KMS-11 (cell line): ENCODE measurements at regions not wholly inside any gene's neighbourhood (a gene's known extent, or its start where the extent isn't known, plus 50 kb on each side); places are given as distances from the start of the nearest gene placed in this dataset.

Experiments
- H2AFZ ChIP-seq: fragments of 200-600 bp; sonication (generic); 2 replicates; pipeline ENCODE4 v1.6.1; 2016; ENCODE audit warnings: antibody characterized with exemption, mixed run types, low read depth
- H3K27ac ChIP-seq: fragments of 200-600 bp; sonication (generic); 2 replicates; pipeline ENCODE4 v1.6.1; 2016; ENCODE audit warnings: mild to moderate bottlenecking, mixed run types
- H3K27me3 ChIP-seq: fragments of 200-600 bp; sonication (generic); 2 replicates; pipeline ENCODE4 v1.6.1; 2017; ENCODE audit warnings: mild to moderate bottlenecking, low read depth, mixed run types, moderate library complexity; ENCODE audit not compliant: insufficient read depth
- H3K36me3 ChIP-seq: fragments of 200-600 bp; sonication (generic); 2 replicates; pipeline ENCODE4 v1.6.1; 2017; ENCODE audit warnings: mild to moderate bottlenecking, mixed run types; ENCODE audit not compliant: insufficient read depth
- H3K4me1 ChIP-seq: fragments of 200-600 bp; sonication (generic); 2 replicates; pipeline ENCODE4 v1.6.1; 2016; ENCODE audit warnings: mild to moderate bottlenecking, low read depth, mixed run types; ENCODE audit not compliant: poor library complexity, severe bottlenecking
- H3K4me2 ChIP-seq: fragments of 200-600 bp; sonication (generic); 2 replicates; pipeline ENCODE4 v1.7.0; 2016; ENCODE audit warnings: mild to moderate bottlenecking, mixed run types
- H3K4me3 ChIP-seq: fragments of 200-600 bp; sonication (generic); IDR thresholded peaks from 2 replicates; pipeline ENCODE4 v1.6.1; 2017; ENCODE audit warnings: low read depth, low read length, mixed read lengths; ENCODE audit not compliant: insufficient read depth
- H3K79me2 ChIP-seq: fragments of 200-600 bp; sonication (generic); 2 replicates; pipeline ENCODE4 v1.6.1; 2016; ENCODE audit warnings: low read depth, mixed run types; ENCODE audit not compliant: insufficient read depth
- H3K9ac ChIP-seq: fragments of 200-600 bp; sonication (generic); 2 replicates; pipeline ENCODE4 v1.6.1; 2016; ENCODE audit warnings: mild to moderate bottlenecking, mixed run types
- H4K20me1 ChIP-seq: fragments of 200-600 bp; sonication (generic); 2 replicates; pipeline ENCODE4 v1.6.1; 2016; ENCODE audit warnings: mild to moderate bottlenecking, mixed run types; ENCODE audit not compliant: insufficient read depth
- CTCF ChIP-seq: fragments of 200-600 bp; sonication (generic); conservative IDR thresholded peaks from 2 replicates; pipeline ENCODE4 v1.6.1; 2017; ENCODE audit warnings: low read depth, mild to moderate bottlenecking, antibody characterized with exemption, low read length, moderate library complexity, mixed read lengths

GRCh38 chr20:22700367-22700766 lies 116.0 kb upstream of the FOXA2 start:
- Histone ChIP-seq H3K27ac (no peak overlapping the region), H3K27me3 (no peaks in the 10 kb centered on the region), H3K4me2 (no peak overlapping the region), H3K79me2 (no peaks in the 10 kb centered on the region), H2AFZ (no peak overlapping the region), H3K4me1 (no peaks in the 10 kb centered on the region), H3K4me3 (no peak overlapping the region), H3K9ac (no peak overlapping the region), H4K20me1 (no peaks in the 10 kb centered on the region), H3K36me3 (no peaks in the 10 kb centered on the region)
- no peak for TF ChIP-seq CTCF

GRCh38 chr20:22701679-22702308 lies 117.4 kb upstream of the FOXA2 start:
- no peak for TF ChIP-seq CTCF
- H3K27me3 ChIP-seq = no peaks in the 10 kb centered on the region
- no peaks in the 10 kb centered on the region for H3K4me1 ChIP-seq
- no peak overlapping the region for H3K9ac ChIP-seq
- no peaks in the 10 kb centered on the region for H3K79me2 ChIP-seq
- no peaks in the 10 kb centered on the region for H4K20me1 ChIP-seq
- no peak overlapping the region for H3K4me3 ChIP-seq
- H2AFZ ChIP-seq = no peak overlapping the region
- H3K27ac ChIP-seq = no peak overlapping the region
- no peak overlapping the region for H3K4me2 ChIP-seq
- H3K36me3 ChIP-seq = no peaks in the 10 kb centered on the region

DNA sequence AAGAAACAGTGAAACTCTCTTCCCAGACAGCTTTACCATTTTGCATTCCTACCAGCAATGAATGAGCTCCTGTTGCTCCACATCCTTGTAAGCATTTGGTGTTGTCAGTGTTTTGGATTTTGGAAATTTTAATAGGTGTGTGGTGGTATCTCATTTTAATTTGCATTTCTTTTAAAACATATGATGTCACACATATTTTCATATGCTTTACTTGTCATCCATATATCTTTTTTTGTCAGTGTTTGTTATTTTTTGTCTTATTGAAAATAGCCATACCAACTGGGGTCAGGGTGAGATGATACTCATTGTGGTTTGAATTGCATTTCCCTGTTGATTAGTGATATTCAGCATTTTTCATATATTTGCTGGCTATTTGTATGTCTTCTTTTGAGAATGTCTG lies 119.5 kb upstream of the FOXA2 start:
- Histone ChIP-seq H3K27ac (no peak overlapping the region), H3K4me1 (no peaks in the 10 kb centered on the region), H3K4me3 (no peak overlapping the region), H3K79me2 (no peaks in the 10 kb centered on the region), H3K4me2 (no peak overlapping the region), H4K20me1 (no peaks in the 10 kb centered on the region), H2AFZ (no peak overlapping the region), H3K36me3 (no peaks in the 10 kb centered on the region), H3K9ac (no peak overlapping the region), H3K27me3 (no peaks in the 10 kb centered on the region)
- TF ChIP-seq CTCF = no peak

DNA sequence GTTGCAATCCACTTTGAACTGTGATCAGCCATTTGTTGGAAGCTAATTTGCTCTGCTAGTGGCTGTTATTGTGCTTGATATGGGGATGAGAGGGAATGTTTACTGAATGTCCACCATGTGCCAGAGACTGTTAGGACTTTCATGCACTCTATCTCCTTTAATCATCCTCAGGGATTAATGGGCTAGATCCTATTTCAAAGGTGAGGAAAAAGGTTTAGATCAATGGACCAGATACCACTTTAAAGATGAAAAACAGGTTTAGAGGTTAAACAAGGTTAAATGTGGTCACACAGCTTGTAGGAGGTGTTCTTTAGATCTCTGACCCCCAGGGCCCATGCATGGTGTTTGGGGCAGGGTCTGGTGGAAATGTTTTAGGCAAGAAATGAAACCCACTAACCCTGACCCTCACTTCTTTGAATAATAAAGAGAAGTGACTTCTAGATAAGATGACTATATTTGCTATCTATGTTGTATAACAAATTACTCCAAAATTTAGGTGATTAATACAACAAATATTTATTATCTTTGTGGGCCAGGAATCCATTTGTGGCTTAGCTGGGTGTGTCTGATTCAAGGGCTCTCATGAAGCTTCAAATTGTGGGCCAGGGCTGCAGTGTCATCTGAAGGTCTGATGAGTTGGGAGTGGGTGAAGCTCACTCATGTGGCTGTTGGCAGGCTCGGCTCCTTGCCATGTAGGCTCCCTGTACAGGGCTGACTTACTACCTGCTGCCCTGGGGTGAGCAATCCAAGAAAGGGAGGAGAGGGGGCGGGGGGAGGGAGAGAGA lies 127.8 kb upstream of the FOXA2 start:
- H3K27ac ChIP-seq = no peak overlapping the region
- no peak overlapping the region for H3K9ac ChIP-seq
- H3K36me3 ChIP-seq = no peaks in the 10 kb centered on the region
- no peak overlapping the region for H3K4me3 ChIP-seq
- H3K79me2 ChIP-seq = no peaks in the 10 kb centered on the region
- H4K20me1 ChIP-seq = no peaks in the 10 kb centered on the region
- no peak for TF ChIP-seq CTCF
- no peak overlapping the region for H2AFZ ChIP-seq
- H3K4me2 ChIP-seq = no peak overlapping the region
- no peaks in the 10 kb centered on the region for H3K27me3 ChIP-seq
- H3K4me1 ChIP-seq = no peaks in the 10 kb centered on the region
